GM21723 (cell line): ENCODE measurements at regions not wholly inside any gene's neighbourhood (a gene's known extent, or its start where the extent isn't known, plus 50 kb on each side); places are given as distances from the start of the nearest gene placed in this dataset.

ENCODE experiments used
- ATAC-seq: cut with Tn5 transposase; IDR thresholded peaks from one replicate; pipeline ENCODE4 v1.9.1; 2021; ENCODE audit warnings: mild to moderate bottlenecking, moderate library complexity; ENCODE audit not compliant: unreplicated experiment

DNA sequence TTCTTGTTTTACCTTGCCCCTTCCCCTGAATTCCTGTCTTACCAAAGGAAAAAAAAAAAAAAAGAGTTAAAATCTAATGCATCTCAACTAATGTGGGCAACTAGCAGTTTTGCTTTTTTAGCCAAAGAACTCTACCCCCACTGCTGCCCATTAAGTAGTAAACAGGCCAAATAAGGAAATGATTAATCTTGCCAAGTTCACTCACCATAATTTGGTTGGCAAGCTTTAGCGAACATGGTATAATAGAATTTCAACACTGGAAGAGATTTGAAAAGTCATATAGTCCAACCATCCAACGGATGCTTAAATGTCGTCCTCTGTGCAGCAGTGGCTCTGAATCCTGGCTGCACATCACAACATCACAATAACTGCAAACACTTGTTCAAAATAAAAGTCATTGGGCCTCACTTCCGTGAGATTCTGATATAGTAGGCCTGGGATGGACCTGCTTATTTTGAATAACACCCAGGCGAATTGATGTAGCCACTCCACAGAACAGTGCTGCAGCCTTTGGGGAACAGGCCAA is 142.0 kb upstream of the UBE2E1 start:
- ATAC-seq = no peak

- no peak for ATAC-seq
These were observed 141.3 kb upstream of the UBE2E1 start for GRCh38 chr3:23664459-23664858.

- ATAC-seq = no peak
These were observed 140.0 kb upstream of the UBE2E1 start for GRCh38 chr3:23665741-23666140.

- no peak for ATAC-seq
These were observed 138.9 kb upstream of the UBE2E1 start for GRCh38 chr3:23666818-23667217.

DNA sequence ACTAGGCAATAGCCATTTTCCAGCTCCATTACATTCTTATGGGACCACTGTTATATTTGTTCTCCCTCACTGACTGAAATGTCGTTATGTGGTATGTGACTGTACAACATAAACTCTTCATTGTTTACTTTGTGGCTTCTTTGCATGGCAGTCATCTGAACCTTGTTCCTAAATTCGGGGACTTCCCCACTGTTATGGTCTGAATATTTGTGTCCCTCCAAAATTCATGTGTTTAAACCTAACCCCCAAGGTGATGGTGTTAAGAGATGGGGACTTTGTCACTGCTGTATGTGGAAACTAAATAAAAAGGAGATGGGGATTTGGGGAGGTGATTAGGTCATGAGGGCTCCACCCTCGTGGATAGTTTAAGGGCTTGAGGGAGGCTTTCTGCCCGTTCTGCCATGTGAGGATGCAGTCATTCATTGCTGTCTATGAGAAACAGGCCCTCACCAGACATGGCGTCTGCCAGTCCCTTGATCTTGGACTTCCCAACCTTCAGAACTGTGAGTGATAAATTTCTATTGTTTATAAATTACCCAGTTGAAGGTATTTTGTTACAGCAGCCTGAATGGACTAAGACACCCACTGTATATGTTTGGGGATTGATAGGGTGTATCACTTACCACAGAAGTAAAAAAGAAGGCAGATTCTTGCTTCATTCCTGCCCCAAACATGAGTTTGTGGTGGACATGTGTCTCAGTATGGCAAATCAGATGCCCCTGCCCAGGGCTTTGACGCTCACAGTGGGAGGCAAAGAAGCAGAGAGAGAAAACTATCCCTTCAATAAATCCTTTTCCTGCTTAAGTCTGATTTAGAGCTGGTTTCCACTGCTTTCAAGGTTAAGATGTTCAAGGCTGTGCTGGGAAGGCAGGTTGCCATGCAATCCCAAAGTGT is 138.0 kb upstream of the UBE2E1 start:
- ATAC-seq = peak; percentile 59

- no peak for ATAC-seq
These were observed 137.3 kb upstream of the UBE2E1 start for GRCh38 chr3:23668430-23668904.

DNA sequence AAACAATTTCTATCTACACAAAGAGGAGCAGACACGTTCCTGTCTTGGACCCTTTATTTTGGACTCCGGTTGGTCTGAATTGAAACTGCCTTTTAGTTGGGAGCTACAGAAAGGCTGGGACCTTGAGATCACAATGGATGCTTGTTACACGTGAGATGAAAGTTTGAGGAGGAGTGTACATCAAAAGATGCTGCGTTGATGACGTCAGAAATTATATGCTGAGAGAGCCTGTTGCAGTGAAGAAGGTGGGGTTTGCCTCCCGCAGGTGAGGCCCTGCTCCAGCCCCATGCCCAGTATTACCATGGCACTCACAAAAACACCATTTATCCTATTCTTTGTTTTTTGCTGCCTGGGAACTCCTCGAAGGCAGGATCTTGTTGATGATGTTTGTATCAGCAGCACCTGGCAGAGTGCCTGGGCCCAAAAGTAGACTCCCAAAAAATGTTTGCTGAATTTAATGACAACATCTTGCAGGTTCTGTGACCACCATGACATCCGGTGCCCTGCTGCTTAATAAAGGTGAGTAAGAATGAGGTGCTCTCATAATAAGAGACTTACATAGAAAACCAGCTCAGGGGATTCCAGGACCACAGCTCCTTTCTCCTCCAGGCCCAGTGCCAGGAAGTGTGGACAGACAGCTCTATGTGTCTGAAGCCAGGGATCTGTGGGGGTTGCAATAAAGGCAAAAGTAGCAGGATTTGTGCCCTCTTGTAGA is 136.1 kb upstream of the UBE2E1 start:
- no peak for ATAC-seq

- no peak for ATAC-seq
These were observed 133.7 kb upstream of the UBE2E1 start for GRCh38 chr3:23671851-23672589.

DNA sequence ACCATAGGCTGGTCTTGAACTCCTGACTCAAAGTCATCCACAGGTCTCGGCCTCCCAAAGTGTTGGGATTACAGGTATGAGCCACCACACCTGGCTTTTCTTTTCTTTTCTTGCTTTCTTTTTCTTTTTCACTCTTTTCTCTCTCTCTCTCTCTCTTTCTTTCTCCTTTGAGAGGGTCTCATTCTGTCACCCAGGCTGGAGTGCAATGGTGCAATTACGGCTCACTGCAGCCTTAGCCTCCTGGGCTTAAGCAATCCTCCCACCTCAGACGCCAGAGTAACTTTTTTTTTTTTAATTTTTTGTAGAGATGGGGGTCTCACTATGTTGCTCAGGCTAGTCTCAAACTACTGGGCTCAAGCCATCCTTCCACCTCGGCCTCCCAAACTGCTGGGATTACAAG is 133.1 kb upstream of the UBE2E1 start:
- no peak for ATAC-seq

DNA sequence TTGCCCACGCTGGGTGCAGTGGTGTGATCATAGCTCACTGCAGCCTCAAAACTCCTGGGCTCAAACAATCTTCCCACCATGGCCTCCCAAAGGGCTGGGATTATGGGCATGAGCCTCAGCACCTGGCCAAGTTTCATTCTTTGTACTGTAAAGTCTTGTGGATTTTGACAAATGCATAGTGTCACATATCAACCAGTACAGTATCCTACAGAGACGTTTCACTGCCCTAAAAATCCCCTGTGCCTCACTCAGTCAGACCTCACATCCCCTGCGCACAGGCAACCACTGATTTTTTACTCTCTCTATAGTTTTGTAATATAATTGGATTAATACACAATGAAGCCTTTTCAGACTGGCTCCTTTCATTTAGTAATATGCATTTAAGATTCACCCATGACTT is 130.7 kb upstream of the UBE2E1 start:
- peak; percentile 63 for ATAC-seq

GRCh38 chr3:23676093-23676492 is 129.7 kb upstream of the UBE2E1 start:
- no peak for ATAC-seq

- no peak for ATAC-seq
These were observed 123.1 kb upstream of the UBE2E1 start for GRCh38 chr3:23682646-23683045.

DNA sequence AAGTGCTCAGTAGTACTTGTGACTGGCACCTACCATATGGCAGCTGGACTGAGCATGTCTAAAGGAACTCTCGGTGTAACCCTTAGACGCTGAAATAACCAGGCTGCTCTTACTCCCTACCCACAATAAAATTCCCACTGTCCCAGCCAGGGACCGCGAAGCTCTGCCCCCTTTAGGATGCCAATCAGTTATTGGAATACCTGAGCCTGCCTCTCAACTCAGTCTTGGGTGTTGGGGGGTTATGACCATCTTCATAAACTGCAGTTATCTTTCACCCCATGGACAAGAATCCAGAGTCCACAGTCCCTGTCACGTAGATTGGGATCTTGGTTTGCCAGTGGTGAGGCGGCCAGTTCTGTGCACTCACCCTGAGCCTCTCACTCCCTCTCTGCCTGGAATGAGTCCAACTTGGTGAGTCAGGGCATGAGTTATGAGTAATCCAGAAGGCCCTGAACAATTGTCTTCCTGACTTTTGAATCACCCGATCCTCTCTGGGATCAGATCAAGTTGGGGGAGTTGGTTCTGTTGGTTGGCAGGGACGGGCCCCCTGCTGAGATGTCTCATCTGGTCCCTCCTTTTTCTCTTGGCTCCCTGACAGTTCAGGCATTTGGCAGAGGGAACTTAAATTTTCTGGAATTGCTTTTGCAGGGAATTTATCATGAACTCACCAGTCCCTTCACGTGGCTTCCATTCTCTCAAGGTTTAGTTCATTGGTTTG is 120.1 kb upstream of the UBE2E1 start:
- no peak for ATAC-seq

GRCh38 chr3:23686519-23686918 is 119.2 kb upstream of the UBE2E1 start:
- no peak for ATAC-seq

DNA sequence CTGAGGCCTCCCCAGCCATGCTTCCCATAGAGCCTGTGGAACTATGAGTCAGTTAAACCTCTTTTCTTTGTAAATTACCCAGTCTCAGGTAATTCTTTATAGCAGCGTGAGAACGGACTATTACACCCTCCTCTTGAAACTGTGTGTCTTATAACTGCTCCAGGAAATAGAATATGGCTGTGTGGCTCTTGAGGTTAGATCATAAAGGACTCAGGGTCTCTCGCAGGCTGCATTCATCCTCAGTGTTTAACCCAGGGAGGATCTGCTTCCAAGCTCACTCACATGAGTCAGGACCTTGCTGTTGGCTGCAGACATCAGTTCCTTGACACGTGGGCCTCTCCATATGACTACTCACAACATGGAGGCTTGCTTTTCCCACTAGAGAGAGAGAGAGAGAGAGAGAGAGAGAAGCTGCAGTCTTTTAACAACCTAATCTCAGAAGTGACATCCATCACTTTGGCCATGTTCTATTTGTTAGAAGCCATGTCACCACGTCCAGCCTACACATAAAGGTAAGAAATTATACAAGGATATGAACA is 114.3 kb upstream of the UBE2E1 start:
- no peak for ATAC-seq

DNA sequence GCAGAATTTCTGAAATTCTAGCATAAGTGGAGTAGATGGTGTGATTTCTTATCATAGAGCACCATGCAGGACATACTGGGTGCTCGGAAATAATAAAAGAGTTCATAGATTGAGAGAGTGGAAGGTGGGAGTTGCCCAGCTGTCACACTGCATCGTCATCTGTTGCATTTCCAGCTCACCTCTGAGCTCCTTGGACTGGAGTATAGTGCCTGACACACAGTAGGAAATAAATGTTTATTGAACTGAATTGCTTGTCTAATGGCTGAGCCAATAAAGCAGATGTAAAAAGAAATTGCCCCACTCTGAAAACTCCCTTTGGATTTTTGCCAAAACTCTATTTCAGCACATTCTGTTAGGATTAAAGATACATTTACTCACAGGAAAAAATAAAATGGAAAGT is 108.9 kb upstream of the UBE2E1 start:
- no peak for ATAC-seq

- ATAC-seq = no peak
These were observed 108.3 kb upstream of the UBE2E1 start for GRCh38 chr3:23697416-23697815.

DNA sequence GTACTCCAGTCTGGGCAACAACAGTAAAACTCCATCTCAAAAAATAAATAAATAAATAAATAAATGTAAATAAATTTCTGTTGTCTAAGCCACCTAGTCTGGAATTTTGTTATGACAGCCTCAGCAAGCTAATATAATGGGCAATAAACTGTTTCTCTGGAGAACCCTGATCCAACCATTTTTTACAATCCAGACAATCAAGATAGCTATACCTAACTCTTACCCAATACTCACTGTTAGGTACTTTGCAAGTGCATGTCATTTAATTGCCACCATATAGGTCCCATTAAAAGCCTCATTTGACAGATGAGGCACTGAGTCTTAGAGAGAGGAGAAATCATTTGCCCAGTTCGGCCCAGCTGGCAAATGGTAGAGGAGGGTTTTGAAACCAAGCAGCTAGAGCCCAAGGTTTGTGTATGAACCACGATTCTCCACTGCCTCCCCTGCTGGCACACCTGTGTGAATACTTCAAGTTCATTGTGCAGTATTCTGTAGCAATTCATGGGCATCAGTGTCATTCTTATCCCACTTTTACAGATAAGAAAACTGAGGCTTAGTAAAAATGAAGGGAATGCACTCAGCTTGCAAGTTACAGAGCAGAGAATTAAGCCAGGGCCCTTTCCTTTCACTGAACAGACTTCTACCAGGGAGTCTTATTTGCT is 107.0 kb upstream of the UBE2E1 start:
- no peak for ATAC-seq

GRCh38 chr3:23700616-23701015 is 105.1 kb upstream of the UBE2E1 start:
- ATAC-seq = no peak
